Tibial nerve (tissue), 4 donors: ENCODE measurements at regions not wholly inside any gene's neighbourhood (a gene's known extent, or its start where the extent isn't known, plus 50 kb on each side); places are given as distances from the start of the nearest gene placed in this dataset.
A peak's percentile ranks its signal among the peaks of the same experiment; 100 is the strongest.

Experiments
- DNase-seq, 2 donors: peaks; one replicate each; pipeline ENCODE4 v3.0.0-alpha.2; 2019; ENCODE audit warnings: low spot score in 2 of 2
- H3K27ac ChIP-seq, 4 donors: fragments of 200-600 bp; sonication (generic) in 3 of 4; one replicate each; pipeline ENCODE4 v1.5.1; 2017 to 2019; ENCODE audit warnings: mild to moderate bottlenecking in 1 of 4
- H3K27me3 ChIP-seq, 2 donors: fragments of 200-600 bp; sonication (generic) in 1 of 2; one replicate each; pipeline versions ENCODE4 v1.5.1 to v1.6.0; 2017 to 2019
- H3K36me3 ChIP-seq, 3 donors: fragments of 200-600 bp; sonication (generic); one replicate each; pipeline ENCODE4 v1.5.1; 2018 to 2019
- H3K4me1 ChIP-seq, 4 donors: fragments of 200-600 bp; sonication (generic) in 3 of 4; one replicate each; pipeline ENCODE4 v1.5.1; 2017 to 2019
- H3K4me3 ChIP-seq, 4 donors: fragments of 200-600 bp; sonication (generic) in 3 of 4; one replicate each; pipeline ENCODE4 v1.5.1; 2017 to 2019; ENCODE audit warnings: mild to moderate bottlenecking in 1 of 4, moderate library complexity in 1 of 4
- H3K9me3 ChIP-seq, 4 donors: fragments of 200-600 bp; sonication (generic) in 3 of 4; one replicate each; pipeline ENCODE4 v1.5.1; 2017 to 2019
- EP300 ChIP-seq, 2 donors: sonication (generic); formaldehyde crosslinking; IDR thresholded peaks; one replicate each; pipeline ENCODE4 v1.6.1; 2017; ENCODE audit warnings: antibody characterized with exemption in 2 of 2, mild to moderate bottlenecking in 1 of 2
- POLR2A ChIP-seq, 2 donors: fragments of 450-650 bp; IDR thresholded peaks; one replicate each; pipeline ENCODE4 v1.6.1; 2017; ENCODE audit warnings: antibody characterized with exemption in 2 of 2, mild to moderate bottlenecking in 2 of 2, moderate library complexity in 2 of 2
- WGBS, 2 donors: methylation state at CpG; one replicate each; pipeline ENCODE4 v1.1.5; 2018; 5-methylcytosine and 5-hydroxymethylcytosine counted together
- TF ChIP-seq, protein P1 (sequence below), 5 experiments: fragments of 200-600 bp in 3 of 5; fragments of 450-650 bp in 2 of 5; sonication (generic) in 3 of 5; IDR thresholded peaks; one replicate each; pipeline ENCODE4 v1.5.1; 2016 to 2019; ENCODE audit warnings: antibody characterized with exemption in 5 of 5, mild to moderate bottlenecking in 3 of 5, moderate library complexity in 2 of 5

DNA sequence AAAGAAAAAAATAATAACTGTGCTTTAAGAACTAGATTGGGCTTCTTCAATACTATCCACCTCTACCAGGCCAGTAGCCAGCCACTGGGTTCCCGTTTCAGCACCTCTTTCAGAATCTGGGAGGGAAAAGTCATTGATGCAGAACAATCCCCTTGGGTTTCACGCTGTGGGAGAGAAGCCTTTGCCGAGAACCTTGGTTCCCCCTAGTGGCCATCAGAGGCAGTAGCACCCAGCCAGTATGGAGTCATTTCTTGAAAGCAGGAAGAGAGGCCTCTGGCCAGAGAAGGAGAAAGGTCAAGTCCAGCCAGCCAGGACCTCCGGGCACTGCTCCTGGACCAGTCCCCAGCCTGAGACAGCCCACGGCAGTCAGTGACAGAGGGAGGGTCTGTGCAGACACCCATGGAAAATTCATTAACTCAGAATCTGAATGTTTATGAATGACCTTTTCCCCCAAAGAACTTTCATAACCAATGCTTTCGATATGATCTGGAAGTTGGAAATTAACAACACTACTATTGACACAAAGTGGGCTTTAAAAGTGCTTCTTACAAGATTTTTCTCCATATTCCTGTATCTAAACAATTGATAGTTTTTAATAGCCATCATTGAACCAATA is 51.2 kb upstream of the CDH5 start:
- Histone ChIP-seq H3K4me3 (no peak overlapping the region), H3K9me3 (no peaks in the 10 kb centered on the region), H3K36me3 (no peaks in the 10 kb centered on the region), H3K27me3 (no peaks in the 10 kb centered on the region), H3K4me1 (peaks cover 0 to 13% (median 3%) of the 10 kb centered on the region in 4 donors), H3K27ac (peak overlapping the region in 2 of 4 donors; percentile 46 to 66)
- WGBS, 2 donors = 2 to 4% methylated on average over 6 of the region's 6 CpGs
- peak; percentile 33 to 77 for DNase-seq
- no peak for TF ChIP-seq EP300 (IDR thresholded peaks at IDR 0.05)
- TF ChIP-seq, protein P1, sequence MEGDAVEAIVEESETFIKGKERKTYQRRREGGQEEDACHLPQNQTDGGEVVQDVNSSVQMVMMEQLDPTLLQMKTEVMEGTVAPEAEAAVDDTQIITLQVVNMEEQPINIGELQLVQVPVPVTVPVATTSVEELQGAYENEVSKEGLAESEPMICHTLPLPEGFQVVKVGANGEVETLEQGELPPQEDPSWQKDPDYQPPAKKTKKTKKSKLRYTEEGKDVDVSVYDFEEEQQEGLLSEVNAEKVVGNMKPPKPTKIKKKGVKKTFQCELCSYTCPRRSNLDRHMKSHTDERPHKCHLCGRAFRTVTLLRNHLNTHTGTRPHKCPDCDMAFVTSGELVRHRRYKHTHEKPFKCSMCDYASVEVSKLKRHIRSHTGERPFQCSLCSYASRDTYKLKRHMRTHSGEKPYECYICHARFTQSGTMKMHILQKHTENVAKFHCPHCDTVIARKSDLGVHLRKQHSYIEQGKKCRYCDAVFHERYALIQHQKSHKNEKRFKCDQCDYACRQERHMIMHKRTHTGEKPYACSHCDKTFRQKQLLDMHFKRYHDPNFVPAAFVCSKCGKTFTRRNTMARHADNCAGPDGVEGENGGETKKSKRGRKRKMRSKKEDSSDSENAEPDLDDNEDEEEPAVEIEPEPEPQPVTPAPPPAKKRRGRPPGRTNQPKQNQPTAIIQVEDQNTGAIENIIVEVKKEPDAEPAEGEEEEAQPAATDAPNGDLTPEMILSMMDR (IDR thresholded peaks at IDR 0.05) = peak; percentile 86 to 97 (median 93)
- TF ChIP-seq POLR2A (IDR thresholded peaks at IDR 0.05) = no peak

DNA sequence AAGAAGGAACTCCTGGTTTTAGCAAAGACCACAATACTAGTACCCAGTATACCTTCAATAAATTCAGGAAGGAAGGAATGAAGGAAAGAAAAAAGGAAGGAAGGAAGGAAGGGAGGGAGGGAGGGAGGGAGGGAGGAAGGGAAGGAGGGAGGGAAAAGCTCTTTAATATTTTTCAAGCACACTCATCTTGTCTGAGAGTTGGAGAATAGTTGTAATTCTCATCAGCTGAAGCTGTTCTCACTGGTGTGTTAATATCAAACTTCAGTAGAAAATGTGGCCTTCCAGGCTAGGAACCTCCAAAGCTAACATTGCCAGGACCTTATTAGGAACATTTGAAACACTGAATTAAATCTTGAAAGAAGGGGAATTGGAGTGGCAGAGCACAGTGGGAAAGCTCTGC is 55.2 kb upstream of the CDH5 start:
- TF ChIP-seq EP300 (IDR thresholded peaks at IDR 0.05) = no peak
- TF ChIP-seq POLR2A (IDR thresholded peaks at IDR 0.05) = no peak
- TF ChIP-seq, protein P1 (IDR thresholded peaks at IDR 0.05) = no peak
- H3K36me3 ChIP-seq = no peaks in the 10 kb centered on the region
- no peak for DNase-seq
- peaks cover 0 to 13% (median 3%) of the 10 kb centered on the region in 4 donors for H3K4me1 ChIP-seq
- H3K27me3 ChIP-seq = no peaks in the 10 kb centered on the region
- H3K4me3 ChIP-seq = no peak overlapping the region
- H3K9me3 ChIP-seq = no peaks in the 10 kb centered on the region
- no peak overlapping the region for H3K27ac ChIP-seq

DNA sequence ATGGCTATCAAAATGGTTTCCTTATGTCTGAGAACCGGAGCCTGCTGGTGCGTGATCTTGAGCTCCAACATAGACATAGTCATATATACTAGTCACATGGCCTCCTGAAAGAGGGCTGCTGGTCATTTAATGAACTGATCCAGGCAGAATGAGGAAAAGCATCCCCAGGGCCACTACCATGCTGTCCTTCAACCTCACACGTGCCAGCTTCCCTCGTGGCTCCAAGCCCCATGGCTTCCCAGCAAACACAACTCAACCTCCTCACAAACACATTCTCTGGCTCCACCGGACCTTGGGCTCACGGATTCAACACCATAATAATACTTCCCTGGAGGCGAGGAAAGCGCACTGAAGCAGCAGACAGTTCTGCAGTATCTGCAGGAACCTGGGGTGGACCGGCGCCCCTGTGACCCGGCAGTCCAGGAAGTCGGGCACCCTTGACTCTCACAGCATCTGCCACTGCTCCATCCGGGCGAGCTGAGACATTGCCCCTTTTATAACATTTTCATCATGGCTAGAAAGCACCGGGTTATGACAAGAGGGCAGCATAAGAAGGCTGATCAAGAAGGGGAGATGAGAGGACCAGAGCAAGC is 57.2 kb upstream of the CDH5 start:
- no peak for DNase-seq
- no peaks in the 10 kb centered on the region for H3K9me3 ChIP-seq
- WGBS, 2 donors = 90 to 91% methylated on average over 8 to 15 of the region's 15 CpGs

DNA sequence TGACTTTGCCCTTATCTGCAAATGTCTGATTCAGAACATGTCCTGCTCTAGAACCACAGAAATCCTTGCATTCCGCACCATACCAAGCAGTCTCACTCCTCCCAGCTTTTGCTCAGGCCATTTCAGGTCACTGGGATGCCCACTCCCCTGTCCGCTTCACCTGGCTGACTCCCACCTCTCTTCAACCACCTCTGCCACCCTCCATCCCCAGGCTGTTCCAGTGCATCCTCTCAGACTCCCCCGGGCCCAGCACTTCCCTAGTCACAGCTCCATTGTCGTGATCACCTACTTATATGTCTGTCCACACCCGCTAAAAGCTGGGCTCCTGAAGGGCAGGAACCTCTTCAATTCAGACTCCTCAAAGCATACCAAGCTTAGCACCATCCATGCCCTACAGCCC is 58.4 kb upstream of the CDH5 start:
- Histone ChIP-seq H3K27me3 (no peaks in the 10 kb centered on the region), H3K27ac (no peak overlapping the region), H3K4me3 (no peak overlapping the region), H3K36me3 (no peaks in the 10 kb centered on the region), H3K4me1 (peaks cover 0 to 6% (median 0%) of the 10 kb centered on the region in 4 donors), H3K9me3 (no peaks in the 10 kb centered on the region)
- TF ChIP-seq, protein P1 (IDR thresholded peaks at IDR 0.05) = no peak
- TF ChIP-seq EP300 (IDR thresholded peaks at IDR 0.05) (no peak), POLR2A (IDR thresholded peaks at IDR 0.05) (no peak)
- no peak for DNase-seq
- WGBS, 2 donors = 93 to 94% methylated on average over 5 of the region's 5 CpGs

More for the DNA sequence above, 57.2 kb upstream of the CDH5 start:
- Histone ChIP-seq H3K27me3 (no peaks in the 10 kb centered on the region), H3K27ac (no peak overlapping the region), H3K4me3 (no peak overlapping the region), H3K4me1 (peaks cover 0 to 3% (median 0%) of the 10 kb centered on the region in 4 donors), H3K36me3 (no peaks in the 10 kb centered on the region)
- TF ChIP-seq EP300 (IDR thresholded peaks at IDR 0.05) (no peak), POLR2A (IDR thresholded peaks at IDR 0.05) (no peak)
- TF ChIP-seq, protein P1 (IDR thresholded peaks at IDR 0.05) = no peak

DNA sequence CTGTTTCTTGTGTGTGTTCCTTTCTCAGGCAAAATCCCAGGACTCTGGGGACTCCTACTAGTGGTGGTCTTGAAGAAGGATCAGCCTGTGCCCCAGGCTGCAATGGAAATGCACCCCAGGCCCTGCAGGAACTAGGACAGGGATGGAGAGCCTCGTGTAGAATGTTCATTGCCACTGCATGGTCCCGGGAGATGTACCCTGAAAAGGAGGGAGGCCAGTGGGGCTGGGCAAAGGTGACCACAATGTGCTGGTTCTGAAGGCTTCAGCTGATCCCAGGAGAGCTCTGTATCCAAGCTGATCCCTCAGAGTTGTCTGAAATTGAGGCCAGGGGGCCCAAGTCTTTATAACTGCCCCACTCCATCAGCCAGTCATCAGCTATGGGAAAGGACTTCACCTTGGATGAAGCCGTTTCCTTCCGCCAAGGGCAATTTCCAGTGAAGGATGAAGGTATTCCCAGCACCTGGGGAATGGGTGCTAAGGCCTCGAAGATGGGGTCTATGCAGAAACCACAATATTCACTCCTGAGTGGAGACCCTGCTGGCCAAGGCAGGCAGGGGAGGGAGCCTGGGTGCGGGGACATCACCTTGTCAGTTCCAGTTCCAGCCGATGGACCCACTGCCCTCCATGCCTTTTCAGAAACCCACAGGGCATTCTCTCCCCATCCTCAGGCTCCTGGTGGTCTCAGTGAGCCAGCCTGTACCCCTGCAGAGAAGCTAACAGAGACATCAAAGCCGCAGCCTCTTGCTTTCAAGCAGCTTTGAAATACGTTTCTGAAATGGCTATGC is 59.9 kb upstream of the CDH5 start:
- Histone ChIP-seq H3K27ac (no peak overlapping the region), H3K4me3 (no peak overlapping the region), H3K9me3 (no peaks in the 10 kb centered on the region), H3K27me3 (no peaks in the 10 kb centered on the region), H3K4me1 (peaks cover 0 to 6% (median 0%) of the 10 kb centered on the region in 4 donors), H3K36me3 (no peaks in the 10 kb centered on the region)
- 75 to 88% methylated on average over 9 of the region's 9 CpGs for WGBS, 2 donors
- TF ChIP-seq POLR2A (IDR thresholded peaks at IDR 0.05) (no peak), EP300 (IDR thresholded peaks at IDR 0.05) (no peak)
- TF ChIP-seq, protein P1 (IDR thresholded peaks at IDR 0.05) = no peak
- no peak for DNase-seq
